OCI-LY7 (cell line): ENCODE measurements at regions not wholly inside any gene's neighbourhood (a gene's known extent, or its start where the extent isn't known, plus 50 kb on each side); places are given as distances from the start of the nearest gene placed in this dataset.

Source experiments
- CTCF ChIP-seq: fragments of 200-600 bp; sonication (generic); conservative IDR thresholded peaks from 2 replicates; pipeline ENCODE4 v1.5.1; 2014; ENCODE audit warnings: mild to moderate bottlenecking, antibody characterized with exemption, low read length, moderate library complexity, mixed read lengths
- EZH2phosphoT487 ChIP-seq: fragments of 200-600 bp; sonication (generic); IDR thresholded peaks from 2 replicates; pipeline ENCODE4 v1.6.1; 2018; ENCODE audit warnings: low read depth, borderline replicate concordance, mild to moderate bottlenecking, mixed run types, antibody characterized with exemption, low read length, moderate library complexity, mixed read lengths

- TF ChIP-seq CTCF (no peak), EZH2phosphoT487 (no peak)
These were observed 331.6 kb downstream of the CCDC85A start for GRCh38 chr2:56515399-56515798.
